NCI-H345 treated with DMSO at 0.1 percent for 48 hours (cell line): ENCODE measurements at regions not wholly inside any gene's neighbourhood (a gene's known extent, or its start where the extent isn't known, plus 50 kb on each side); places are given as distances from the start of the nearest gene placed in this dataset.

ENCODE experiments used
- DNase-seq: peaks from one replicate; lab custom pipeline; 2025; ENCODE audit not compliant: unreplicated experiment; lab: John Stamatoyannopoulos, UW

GRCh38 chr12:125738211-125738610, 673.0 kb downstream of the AACS start:
- no peak for DNase-seq

DNA sequence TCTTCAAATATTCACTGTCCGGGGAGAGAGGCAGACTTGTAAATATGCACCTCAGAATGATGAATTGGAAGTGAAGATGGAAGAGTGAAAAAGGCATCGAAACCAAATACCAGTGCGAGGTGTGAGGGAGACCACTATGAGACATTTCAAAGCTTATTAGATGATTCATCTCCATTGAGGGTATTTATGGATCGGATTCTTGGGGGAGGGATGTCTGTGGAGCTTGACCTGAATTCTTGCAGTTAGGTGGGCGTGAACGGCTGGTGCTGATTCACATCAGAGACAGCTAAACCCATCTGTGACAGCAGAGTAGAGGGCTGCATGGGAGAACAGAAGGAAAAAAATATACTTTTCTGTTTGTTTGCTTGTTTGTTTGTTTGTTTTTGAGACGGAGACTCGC, 677.2 kb downstream of the AACS start:
- no peak for DNase-seq

- no peak for DNase-seq
These were observed 679.0 kb downstream of the AACS start for GRCh38 chr12:125744201-125744600.

GRCh38 chr12:125755512-125755911, 690.3 kb downstream of the AACS start:
- no peak for DNase-seq

DNA sequence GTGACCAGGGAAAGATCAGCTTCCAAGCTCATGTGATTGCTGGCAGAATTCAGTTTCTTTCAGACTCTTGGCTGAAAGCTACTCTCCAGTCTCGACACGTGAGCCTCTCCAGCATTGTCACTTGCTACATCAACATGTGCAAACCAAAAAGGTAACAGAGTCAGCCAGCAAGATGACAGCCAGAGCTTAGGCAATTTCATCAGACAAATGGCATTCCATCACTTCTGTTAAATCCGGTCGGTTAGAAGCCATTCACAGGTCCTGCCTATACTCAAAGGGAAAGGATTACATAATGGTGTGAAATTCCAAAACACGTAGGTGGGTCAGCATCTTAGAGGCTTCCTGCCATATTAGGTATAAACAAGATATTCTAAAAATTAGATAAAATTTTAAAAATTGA, 700.9 kb downstream of the AACS start:
- no peak for DNase-seq

GRCh38 chr12:125772403-125772802, 707.2 kb downstream of the AACS start:
- no peak for DNase-seq

GRCh38 chr12:125773033-125773640, 707.9 kb downstream of the AACS start:
- no peak for DNase-seq

DNA sequence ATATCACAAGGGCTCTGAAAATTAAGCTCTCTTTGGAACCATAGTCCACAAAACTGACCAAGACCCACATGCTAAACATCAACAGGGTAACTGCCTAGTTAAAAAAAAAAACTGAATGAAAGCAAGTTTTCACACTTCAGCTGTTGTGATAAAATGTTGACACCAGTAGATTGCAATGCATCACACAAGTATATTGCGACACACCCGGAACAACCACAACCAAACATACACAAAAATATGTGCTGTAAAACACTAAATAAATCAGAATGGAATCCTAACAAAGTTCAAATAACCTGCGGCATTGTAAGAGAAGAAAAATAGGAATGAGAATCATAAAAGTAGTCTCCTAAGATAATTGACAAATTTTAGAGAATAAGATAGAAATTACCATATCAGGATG, 710.3 kb downstream of the AACS start:
- no peak for DNase-seq

DNA sequence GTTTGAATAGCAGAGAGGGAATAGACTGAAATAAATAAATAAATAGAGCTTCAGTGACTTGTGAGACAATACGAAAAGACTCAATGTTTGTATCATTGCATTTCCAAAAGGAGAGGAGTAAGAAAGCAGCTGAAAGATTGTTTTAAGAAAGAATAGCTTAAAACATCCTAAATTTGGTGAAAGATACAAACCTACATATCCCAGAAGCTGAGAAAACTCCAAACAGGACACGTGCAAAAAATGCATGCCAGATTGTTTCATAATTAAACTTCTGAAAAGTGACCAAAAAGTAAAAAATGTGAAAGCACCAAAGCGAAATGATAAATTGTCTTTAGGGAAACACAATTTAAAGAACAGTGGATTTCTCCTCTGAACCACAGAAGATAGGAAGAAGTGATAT, 711.0 kb downstream of the AACS start:
- DNase-seq: no peak

DNA sequence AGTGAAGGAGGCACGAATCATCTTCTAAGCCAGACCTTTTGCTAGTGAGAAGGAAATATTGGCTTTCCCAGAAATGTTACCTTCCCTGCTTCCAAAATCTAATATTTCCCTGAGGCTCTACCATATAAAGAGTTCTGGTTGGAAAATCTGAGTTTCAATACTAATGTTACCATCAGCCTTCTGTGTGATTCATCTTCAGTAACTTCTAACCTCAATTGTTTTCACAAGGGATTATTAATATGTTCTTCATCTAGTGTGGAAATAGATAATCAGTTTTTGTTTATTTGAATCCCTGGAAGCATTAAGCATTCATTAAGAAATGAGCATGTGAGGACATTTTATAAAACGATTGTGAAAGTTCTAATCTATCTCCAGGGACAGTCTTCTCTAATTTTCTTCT, 720.9 kb downstream of the AACS start:
- DNase-seq: no peak

- no peak for DNase-seq
These were observed 729.2 kb downstream of the AACS start for GRCh38 chr12:125794401-125794800.

- DNase-seq: no peak
These were observed 732.4 kb downstream of the AACS start for GRCh38 chr12:125797421-125798175.

DNA sequence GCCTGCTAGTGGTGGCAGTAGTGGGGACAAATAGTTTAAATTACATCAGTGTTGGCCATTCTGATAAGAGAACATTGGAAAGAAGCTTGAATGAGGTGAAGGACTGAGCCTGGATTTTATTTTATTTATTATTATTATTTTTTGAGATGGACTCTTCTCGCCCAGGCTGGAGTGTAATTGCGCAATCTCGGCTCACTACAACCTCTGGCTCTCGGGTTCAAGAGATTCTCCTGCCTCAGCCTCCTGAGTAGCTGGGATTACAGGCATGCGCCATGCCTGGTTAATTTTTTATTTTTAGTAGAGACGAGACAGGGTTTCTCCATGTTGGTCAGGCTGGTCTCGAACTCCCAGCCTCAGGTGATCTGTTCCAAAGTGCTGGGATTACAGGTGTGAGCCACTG, 739.4 kb downstream of the AACS start:
- DNase-seq: no peak

GRCh38 chr12:125824276-125824675, 759.0 kb downstream of the AACS start:
- no peak for DNase-seq

- no peak for DNase-seq
These were observed 770.6 kb downstream of the AACS start for GRCh38 chr12:125835852-125836251.

GRCh38 chr12:125836647-125837046, 771.4 kb downstream of the AACS start:
- no peak for DNase-seq

GRCh38 chr12:125841332-125841731, 776.1 kb downstream of the AACS start:
- no peak for DNase-seq

DNA sequence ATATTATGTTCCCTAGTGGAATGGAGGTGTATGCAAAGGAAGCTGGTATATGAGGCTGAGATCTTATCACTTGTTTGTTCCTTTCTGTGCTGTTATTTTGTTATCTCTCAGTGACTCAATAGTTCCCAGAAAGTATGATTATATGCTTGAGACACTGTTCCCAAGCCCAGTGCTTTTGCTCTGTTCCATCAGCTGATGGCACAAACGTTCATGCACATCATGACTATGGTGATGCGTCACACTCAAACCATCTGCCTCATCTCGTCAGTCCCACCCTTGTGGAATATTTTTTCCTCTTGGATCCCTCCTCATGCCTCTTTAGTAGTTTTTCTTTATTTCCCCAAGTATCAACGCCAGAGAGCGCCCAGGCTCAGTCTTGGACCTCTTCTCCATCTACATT, 786.9 kb downstream of the AACS start:
- no peak for DNase-seq

DNA sequence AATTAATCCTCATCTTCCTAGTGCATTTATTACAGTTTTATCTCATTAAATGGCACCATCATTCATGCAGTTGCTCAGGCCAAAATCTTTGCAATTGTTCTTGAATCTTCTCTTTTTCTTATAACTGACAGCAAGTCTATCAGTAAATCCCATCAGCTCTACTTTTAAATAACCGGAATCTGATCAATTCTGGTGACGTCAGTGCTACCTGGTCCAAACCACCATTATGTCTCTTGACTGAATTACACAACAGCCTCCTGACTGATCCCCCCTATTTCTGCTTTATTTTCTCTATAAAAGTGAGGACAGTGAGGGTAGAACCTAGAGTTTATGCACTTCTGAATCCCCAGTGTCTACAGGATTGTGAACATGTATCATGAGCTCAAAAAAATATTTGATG, 787.4 kb downstream of the AACS start:
- DNase-seq: no peak

GRCh38 chr12:125853670-125854069, 788.4 kb downstream of the AACS start:
- no peak for DNase-seq

- DNase-seq: no peak
These were observed 791.1 kb downstream of the AACS start for GRCh38 chr12:125856366-125856765.

DNA sequence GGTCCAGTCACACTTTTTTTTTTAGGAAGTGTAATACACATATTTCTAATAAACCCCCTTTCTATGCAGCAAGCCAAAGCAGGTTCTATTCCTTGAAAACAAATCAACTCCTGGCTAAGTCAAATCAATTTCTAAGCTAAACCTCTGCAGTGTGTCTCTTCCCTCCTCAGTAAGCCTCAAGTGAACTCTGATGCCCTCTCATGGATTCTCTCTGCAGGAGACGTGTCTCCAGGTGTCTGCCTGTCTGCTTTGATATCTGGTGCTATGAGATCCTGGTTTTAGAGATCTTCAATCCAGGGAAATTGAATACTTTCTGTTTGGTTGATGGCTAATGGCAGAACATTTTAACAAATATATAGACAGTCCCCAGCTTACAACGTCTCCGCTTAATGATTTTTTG, 791.7 kb downstream of the AACS start:
- DNase-seq: no peak
